GM18520 (cell line): ENCODE measurements at regions not wholly inside any gene's neighbourhood (a gene's known extent, or its start where the extent isn't known, plus 50 kb on each side); places are given as distances from the start of the nearest gene placed in this dataset.

ENCODE experiments used
- ATAC-seq: cut with Tn5 transposase; IDR thresholded peaks from one replicate; pipeline ENCODE4 v1.9.1; 2021; ENCODE audit not compliant: unreplicated experiment

DNA sequence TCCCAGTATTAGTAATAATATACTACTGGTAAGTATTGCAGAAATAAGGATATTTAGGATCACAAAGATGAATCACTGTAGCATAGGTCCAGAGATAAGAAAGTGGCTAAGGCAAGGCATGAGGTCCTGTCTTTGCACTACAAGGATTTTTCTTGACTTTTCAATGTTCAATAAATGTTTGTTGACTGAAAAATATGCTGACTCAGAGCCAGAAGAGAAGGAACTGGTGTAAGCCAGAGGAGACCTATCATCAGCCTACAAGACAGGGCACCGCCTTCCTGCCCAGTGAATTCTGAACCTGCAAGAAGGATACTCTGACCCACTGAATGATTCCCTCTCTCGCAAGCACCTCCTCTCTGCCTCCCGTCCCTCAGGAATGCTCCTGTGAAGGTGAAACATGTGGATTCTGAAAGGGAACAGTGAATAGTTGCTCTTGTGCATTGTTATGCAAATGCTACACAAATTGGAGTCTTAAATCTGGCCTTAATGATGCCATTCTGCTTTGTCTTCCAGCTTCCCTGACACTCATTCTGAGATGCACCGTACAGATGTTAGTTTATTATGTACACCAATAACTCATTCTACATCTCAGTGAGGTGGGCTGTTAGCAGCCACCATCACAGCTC lies 540.0 kb downstream of the OMA1 start:
- ATAC-seq = no peak

DNA sequence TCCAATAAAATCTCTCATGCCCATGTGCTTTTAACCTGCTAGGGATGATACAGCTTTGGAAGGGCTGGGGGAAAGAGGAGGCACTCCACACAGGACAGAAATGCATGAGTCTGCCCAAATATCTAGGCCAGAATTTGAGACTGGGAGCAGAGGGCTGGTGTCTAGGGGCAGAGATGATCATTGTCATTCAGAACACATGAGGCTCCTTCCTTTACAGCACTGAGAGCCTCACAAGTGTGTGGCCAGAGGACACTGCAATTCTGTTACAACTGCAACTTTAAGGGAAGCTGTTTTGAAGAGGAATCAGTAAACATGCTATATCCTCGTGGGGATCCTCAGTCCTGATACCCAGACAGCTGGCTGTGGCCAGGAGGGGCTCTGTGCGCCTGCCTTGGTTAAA lies 541.3 kb downstream of the OMA1 start:
- no peak for ATAC-seq

DNA sequence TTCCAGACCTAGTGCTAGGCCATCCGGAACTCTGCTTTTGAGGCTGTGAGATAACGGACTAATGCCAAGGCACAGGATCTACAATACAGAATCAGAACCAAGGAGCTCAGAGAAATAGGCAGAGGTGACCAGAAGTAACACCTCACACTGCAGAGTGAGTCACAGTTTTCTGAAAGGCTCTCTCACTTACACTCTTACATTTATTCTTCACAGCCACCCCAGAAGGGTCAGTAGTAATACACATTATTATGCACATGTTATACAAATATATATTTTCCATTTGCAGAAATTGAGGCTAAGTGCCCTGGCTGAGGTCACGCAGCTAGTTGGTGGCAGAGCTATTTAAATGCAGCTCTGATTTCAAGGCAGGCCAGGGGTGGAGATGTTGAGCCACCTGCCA lies 542.5 kb downstream of the OMA1 start:
- no peak for ATAC-seq

DNA sequence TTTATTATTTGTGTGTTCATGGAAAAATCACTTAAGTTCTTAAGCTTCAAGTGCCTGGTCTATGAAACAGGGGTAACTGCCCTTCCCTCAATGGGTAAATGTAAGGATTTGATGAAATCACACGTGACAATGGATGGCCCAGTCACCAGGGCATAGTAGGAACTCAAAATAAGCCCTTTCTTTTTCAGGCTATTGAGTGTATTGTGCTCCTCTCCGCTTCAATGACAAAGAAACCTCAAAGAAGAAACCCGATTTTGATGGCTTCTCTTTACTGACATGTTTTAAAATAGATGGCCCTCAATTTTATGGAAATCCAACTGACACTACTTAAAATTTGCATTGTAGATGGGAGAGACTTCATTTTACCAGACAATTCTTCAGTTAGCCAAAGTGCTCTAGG lies 543.5 kb downstream of the OMA1 start:
- ATAC-seq = no peak

DNA sequence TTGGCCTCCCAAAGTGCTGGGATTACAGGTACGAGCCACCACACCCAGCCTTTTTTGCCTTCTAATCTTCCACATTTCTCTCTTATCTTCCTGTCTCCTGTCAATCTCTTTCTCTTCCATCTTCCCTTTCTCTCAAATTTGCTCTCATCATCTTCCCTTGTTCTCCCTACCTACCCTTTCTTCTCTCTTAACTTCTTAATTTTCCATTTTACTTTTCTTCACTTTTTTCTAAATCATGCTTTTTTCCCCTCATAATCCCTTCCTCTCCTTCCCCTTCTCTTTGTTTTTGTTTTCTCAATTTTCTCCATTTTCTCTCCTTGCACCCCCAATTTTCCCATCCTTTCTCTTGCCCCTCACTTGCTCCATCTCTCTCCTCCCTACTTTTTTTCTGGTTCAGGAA lies 545.7 kb downstream of the OMA1 start:
- no peak for ATAC-seq

DNA sequence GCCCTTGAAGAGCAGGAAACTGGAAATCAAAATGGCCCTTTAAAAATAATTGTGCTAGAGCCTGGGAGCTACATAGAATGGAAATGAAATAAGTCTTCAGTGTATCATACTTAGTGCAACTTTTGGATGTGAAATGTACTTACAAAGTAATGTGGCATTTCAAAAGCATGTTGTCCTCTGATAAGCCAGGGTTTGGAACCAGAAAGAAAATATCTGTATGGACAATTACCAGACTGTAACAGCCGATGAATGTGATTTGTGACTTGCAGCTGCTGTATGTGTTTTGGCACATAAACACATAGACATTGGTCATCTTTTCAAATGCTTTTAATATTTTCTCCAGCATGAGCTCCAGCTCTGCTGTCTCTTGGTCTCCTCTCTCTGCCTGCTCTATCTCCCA lies 546.4 kb downstream of the OMA1 start:
- ATAC-seq = no peak

DNA sequence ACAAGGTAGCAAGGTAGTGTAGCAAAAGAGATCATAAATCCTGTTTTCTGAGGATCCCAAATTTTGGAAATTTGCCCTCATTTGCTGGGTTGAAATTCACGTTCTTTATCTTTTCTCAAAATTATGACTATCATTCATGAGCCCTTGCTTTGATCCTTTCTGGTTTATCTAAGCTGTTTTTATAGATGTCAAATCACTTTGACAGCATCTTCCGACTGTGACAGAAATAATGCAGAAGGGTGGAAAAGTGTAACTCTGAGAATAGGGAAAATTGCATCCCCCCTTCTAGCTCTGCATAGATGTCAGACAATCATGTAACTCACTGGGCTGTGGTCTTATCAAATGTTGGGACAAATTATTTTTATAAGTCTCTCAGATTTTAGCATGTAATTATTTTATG lies 550.1 kb downstream of the OMA1 start:
- ATAC-seq = no peak

DNA sequence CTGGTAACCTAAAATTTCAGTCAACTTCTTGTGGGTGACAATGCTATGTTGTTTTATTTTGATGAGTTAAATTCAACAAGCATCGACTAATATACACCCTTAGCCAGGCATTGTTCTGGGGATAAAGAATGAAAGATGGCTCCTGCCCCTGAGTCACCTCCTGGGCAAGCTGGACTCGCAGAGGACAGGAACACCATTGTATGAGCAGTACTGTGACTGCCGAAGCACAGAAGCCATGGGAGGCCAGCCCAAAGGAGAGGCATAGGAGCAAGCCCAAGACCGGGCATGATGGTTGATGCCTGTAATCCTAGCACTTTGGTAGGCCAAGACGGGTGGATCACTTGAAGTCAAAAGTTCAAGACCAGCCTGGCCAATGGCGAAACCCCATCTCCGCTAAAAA lies 555.2 kb downstream of the OMA1 start:
- no peak for ATAC-seq

DNA sequence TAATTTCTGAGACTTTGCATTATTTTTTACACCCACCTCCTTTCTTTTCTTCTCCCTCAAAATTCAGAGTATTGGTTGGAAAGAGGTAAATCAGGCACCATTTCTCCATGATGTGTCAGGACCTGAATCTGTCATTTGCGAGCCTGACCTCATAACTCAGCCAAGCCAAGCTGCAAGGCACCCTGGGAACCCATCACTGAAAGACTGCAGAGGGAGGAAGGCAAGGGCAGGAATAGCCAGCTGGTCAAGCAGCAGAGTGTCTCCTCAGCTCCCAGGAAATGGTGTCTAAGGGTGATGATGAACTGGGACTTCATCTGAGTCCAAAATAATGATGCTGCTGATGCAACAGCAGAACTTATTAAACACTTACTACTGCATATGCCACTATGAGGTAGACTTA lies 556.6 kb downstream of the OMA1 start:
- no peak for ATAC-seq

DNA sequence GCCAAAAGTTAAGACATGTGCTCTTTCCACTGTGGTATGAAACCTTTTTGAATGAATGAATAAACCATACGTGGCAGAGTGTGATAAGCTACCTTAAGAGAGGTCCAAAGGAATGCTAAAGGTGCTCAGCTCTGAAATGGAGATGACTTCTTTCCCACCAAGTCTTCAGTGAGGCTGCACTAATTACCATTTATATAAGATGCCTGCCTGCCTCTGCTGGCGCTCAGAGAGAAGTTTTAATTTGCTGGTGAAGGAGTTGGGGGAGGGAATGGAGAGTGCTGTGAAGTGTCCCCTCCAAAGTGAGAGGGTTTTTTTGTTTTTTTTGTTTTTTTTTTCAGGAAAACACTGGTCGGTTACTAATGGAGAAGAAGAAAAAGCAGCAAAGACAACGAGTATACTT lies 559.0 kb downstream of the OMA1 start:
- ATAC-seq = no peak

DNA sequence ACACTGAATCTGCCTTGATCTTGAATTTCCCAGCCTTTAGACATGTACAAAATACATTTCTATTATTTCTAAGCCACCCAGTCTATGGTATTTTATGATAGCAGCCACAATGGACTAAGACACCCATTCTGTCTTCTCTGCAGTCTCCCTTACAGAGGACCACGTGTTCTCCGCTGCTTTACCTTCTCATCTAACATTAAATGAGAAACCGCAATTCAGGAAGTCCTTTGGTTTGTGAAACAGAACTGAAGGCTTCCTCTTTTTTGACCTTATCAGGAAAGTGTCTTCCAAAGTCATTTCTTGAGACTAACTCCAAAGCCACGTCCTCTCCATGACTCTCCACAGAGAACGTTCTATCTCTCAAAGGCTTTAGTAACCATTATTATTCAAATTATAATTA lies 560.1 kb downstream of the OMA1 start:
- ATAC-seq = no peak

DNA sequence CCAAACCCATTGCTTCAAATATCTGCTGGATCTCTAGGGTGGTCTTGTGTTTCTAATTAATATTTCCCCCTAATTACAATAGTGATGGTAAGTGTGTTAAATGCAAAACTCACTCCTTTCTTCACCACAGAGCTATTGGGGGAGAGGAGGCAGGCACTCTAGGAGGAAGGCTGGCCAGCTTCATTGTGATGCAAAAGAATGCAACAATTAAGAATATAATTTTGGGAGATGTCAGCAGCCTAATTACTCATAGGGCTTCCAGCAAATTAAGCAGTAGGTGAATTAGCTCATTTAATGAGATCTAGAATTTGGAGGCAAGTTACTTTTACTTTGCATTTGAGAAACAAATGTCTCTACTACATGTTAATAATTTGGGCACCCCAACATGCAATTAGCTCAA lies 560.4 kb upstream of the DAB1 start:
- ATAC-seq = no peak

DNA sequence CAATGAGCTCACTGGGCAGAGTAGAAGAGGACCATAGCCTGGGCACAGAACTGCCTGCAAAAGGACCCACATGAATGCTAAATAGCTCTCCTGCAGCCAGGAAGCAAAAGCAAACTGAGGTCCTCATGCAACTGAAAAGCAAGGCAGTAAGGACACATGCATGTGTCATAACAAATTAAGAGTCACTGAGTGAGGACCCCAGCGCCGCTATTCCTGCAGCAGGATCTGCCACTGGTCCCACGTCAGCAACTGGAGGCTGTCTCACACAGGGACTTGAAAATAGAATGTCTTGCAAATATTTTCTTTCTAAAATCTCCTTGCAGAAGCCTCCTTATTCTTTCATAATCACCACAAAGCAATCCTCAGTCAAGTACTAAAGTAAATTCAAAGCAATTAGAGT lies 559.6 kb upstream of the DAB1 start:
- ATAC-seq = no peak

DNA sequence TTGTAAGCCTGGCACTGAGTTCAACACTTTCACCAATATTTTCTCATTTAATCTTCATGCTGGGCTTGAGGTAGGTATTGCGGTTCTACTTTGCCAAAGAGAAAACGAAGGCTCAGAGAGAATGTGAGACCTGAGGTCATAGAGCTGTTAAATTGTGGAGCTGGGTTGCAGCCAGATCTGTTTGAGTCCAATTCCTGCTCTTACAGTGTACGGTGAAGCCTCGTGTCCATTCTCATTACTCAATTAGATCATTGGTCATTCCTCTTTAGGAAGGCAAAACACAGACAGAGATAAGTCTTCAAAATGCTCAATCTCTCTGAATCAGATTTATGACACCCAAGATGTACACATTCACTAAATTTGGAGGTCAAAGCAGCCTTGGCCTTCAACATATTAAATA lies 559.0 kb upstream of the DAB1 start:
- ATAC-seq = no peak

DNA sequence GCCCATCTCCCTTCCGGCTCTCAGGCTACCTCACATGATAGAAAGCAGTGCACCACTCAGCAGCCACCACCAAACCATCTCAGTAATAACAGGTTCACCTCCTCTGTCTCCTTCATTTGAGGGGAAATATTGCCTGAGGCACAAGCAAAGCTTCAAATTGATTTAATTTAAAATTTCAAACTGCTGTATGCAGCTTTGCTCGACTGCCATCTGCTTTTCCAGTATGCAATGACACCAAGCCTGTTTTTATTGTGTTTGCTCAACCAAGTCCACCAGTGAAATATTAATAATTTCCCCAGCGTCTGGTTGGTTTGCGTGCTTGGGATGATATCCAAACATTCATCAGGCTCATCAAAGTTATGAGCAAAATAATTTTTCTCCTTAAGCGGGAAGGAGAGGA lies 552.4 kb upstream of the DAB1 start:
- no peak for ATAC-seq

DNA sequence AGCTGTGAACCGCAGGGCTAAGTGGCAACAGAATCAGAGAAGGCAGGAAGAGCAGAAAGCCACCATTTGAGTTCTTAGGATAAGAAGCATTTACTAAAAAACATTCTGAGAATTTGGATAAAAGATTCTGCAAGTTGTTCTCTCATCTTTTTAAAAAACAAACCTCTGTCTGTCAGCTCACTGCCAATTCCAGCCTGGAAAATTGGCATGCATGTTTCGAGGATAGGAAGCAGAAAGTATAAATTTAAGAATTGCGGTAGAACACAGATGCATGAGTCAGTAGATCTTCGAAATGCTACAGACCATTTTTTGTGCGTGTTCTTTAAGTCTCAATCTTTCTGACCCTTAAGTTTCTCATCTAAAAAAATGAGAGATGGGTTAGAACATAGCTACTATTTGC lies 544.5 kb upstream of the DAB1 start:
- ATAC-seq = no peak

DNA sequence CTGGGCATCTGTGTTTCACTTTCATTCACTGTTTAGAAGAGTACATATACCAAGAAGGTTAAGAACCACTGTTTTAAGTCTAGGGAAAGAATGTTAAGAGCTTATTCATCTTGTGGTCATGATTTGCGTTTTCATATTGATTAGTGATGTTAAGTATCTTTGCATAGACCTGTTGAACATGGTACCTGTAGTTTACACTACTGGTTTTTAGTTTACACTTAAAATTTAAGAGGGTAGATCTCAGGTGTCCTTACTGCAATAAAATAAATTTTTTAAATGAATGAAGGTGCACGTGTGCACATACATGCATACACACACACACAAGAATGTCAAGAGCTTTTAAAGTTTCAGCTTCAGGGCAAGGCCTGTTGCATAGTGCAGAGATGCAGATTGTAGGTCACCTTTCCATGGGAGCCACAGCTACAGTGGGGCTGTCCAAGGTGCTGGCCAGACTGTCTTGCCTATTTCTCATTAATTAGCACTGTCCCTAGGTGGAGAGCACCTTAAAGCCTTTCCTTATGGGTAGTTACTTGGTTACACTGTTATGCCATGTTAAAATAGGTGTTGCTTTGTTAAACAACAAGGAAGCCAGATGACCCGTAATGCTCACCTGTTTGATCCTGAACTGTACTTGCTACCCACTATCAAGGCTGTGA lies 543.0 kb upstream of the DAB1 start:
- no peak for ATAC-seq

DNA sequence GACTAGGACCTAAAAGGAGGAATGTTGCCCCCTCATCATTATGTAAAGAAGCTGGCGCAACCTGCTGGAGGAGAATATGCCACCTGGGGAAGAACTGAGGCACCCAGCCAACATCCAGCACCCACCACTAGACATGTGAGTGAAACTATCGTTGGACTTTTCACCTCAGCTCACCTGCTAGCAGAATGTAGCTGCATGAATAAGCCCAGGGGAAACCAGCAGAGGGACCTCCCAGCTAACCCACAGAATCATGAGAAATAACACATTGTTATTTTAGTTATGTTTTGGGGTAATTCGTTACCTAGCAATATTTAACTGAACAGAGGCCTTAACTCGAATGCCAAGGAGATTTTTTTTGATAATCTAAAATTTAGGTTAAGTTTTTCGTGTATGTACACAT lies 542.5 kb upstream of the DAB1 start:
- ATAC-seq = no peak

DNA sequence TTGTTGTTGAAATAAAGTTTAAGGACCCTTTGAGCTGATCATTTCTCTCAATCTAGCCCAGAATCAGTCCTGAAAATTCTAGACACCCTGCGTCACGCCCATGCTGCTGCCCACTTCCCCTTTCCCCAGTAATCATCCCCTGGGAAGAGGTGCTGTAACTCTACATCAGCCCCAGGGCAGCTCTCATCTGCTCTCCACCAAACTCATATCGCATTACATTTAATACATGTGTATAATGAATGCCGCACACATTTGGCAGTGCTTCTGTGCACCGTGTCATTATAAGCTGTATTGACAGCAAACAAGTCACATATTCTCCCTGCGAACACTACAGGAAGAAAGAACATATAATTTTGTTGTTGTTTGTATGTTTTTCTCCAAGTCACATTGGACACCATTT lies 539.7 kb upstream of the DAB1 start:
- ATAC-seq = no peak

DNA sequence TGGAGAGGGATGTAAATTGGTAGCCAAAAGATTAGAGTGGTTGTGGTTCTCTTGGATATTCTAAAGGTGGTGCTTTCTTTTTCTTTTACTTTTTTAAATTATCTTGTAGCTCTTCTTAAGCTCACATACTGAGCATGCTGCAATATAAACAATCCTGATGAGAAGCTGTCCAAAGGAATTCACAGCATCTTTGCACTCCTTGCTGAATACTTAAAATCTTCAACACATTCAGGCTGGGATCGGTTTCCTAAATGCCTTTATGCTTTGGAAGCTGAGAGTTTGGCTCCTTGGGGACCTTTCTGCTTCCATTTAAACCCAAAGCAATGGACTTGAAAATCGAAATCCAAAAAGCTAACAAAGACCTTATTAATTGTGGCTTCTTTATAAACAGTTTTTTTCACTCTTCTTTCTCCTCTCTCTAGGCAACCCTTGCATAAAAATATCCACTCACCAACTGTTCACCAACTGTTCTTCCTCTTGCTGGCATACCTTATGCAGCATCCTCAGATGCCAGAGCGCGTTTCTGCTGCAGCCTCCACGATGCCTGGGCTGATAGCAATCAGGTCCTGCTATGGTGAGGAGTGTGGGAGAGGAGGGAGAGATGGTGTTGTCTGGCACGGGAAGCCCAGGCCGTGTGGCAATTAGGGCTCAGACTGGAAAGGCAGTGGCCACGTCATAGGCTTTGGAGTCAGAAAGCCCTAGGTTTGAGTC lies 535.8 kb upstream of the DAB1 start:
- ATAC-seq = no peak

DNA sequence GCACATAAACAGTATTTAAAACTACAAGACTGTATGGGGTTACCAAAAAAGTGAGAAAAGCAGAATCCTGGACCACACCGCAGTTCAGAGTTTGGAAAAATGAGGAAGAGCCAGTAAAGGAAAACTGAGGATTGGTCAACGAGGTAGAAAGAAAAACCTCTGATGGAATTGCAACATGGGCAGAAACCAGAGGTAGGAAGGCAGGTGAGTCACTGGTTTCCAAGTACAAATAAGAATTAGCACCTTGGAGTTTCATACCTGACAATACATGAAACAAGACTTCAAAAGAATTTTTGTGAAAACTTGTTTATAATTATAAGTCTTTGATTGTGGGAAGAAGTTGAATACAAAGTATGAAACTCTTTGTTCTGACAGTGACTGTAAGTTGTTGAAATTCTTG lies 533.7 kb upstream of the DAB1 start:
- no peak for ATAC-seq

DNA sequence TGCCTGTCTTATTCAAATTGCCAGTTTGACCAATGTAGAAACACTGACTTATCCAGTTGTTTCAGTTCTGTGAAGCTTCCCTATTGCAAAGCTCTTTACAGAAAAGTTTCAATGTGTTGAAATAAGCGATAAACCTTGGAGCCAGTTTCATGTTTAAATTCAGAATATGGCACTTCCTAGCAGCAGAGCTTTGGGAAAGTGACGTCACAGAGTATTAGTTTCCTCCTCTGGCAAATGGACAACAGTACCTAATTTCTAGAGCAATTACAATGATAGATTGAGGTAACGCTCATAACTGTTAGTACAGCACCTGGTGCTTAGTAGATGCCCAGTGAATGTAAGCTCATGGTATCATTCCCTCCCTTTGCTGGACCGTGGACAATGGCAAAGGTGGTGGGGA lies 527.5 kb upstream of the DAB1 start:
- no peak for ATAC-seq

DNA sequence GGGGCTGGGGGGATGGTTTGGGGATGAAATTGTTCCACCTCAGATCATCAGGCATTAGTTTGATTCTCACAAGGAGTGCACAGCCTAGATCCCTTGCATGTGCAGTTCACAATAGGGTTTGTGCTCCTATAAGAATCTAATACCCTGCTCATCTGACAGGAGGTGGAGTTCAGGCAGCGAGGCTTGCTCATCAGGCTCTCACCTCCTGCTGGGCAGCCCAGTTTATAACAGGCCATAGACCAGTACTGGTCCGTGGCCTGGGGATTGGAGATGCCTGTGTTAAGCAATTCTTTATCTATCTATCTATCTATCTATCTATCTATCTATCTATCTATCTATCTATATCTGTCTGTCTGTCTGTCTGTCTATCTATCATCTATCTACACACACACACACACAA lies 525.3 kb upstream of the DAB1 start:
- ATAC-seq = no peak
